NCI-H1694 treated with DMSO at 0.1 percent for 48 hours (cell line): ENCODE measurements at regions not wholly inside any gene's neighbourhood (a gene's known extent, or its start where the extent isn't known, plus 50 kb on each side); places are given as distances from the start of the nearest gene placed in this dataset.
A peak's percentile ranks its signal among the peaks of the same experiment; 100 is the strongest.
"Not testable (repeated sequence)": the region's sequence is repeated elsewhere in the genome, so short reads cannot be mapped to it uniquely, and the experiment has no call there.

Experiments used
- DNase-seq: peaks from one replicate; lab custom pipeline; 2025; lab: John Stamatoyannopoulos, UW

DNA sequence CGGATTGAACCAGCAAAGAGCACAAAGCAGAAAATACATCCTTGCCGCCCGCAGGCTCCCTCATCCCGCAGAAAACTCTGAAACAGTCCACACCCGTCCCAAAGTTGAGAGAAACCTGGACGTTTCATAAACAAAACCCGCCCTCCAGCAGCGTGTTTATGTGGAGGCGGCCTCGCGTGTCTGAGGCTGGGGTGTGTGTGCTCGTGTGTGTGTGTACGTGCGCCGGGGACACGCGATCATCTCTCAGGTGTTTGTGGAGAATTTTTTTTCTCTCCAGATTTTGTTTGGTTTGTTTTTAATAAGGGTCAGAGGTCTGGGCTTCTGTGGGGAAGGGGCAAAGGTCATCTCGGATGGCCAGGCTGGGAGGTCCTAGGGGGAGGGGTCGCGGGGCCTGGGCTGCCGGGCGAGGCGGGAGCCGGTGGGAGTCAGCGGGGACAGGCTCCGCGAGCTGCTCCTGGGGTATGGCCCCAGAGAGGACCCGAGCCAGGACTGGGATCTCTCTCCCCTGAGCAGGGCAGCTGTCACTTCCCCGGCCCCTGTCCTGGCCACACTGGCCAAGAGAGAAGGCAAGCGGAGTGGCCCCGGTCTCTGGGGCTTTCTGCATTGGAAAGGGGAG, 206.4 kb downstream of the C9orf50 start:
- DNase-seq: no peak

GRCh38 chr9:129413537-129414376, 207.1 kb downstream of the C9orf50 start:
- DNase-seq: peak; percentile 71

DNA sequence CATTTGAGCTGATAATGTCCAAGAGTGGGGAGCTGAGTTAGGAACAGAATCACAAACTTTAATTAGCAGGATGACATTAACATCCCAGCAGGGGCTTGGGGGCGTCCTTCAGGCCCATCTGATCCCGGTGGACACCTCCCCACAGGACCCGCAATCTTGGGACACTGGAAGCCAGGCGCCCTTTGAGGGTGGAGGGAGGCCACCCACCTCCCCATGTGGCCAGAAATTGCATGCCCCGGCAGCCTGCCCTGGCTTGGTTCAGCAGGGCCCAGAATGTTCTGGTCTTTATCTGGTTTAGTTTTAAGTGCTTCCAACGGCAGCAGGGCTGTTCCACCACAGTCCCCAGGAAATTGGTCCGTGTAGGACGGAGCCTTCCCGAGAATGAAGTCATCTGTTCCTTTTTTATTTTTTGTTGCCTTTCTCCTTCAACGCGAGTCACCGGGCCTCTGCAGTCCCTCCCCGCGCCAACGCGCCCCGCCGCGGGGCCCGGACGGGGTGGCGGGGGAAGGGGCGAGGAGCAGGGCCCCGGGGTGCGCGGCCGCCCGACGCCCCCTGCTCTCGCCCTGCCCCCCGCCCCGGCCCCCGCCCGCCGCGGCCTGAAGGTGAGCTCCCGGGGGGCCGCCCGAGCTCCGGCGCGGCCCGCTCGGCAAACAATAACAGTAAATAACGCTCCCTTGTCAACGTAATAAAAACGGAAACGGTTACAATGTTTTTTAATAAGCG, 207.9 kb downstream of the C9orf50 start:
- no peak for DNase-seq

- not testable (repeated sequence) for DNase-seq
Measured at GRCh38 chr9:129412176-129412813, 208.6 kb downstream of the C9orf50 start.

DNA sequence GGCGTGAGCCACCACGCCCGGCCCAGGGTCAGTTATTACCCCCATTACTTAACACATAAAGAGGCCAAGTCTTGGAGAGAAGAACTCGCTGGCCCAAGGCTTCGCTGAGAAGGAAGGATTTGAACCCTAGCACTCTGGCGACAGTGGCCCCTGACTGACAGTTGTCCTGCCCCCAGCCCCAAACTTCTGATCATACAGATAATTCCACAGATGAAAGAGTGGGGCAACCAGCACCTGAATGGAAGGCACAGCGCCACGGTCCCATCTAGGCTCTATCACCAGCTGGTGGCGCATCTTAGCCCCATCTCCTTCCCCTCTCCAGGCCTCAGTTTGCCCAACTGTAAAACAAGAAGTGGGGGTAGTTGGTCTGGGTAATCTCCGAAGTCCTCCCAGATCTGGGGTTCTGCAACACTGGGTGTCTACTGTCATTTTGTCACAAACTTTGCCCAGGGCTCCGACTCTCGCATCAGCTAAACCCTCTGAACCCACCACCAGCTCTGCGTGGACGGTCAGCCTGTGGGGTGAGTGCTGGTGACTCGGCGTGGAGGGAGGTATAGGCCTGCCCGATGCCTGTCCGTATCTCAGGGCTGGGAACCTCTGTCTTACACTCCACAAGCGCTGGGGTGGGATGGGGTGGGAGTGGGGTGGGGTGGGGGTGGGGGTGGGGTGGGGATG, 209.3 kb downstream of the C9orf50 start:
- no peak for DNase-seq

- DNase-seq: no peak
Measured at GRCh38 chr9:129410226-129410625, 210.7 kb downstream of the C9orf50 start.

DNA sequence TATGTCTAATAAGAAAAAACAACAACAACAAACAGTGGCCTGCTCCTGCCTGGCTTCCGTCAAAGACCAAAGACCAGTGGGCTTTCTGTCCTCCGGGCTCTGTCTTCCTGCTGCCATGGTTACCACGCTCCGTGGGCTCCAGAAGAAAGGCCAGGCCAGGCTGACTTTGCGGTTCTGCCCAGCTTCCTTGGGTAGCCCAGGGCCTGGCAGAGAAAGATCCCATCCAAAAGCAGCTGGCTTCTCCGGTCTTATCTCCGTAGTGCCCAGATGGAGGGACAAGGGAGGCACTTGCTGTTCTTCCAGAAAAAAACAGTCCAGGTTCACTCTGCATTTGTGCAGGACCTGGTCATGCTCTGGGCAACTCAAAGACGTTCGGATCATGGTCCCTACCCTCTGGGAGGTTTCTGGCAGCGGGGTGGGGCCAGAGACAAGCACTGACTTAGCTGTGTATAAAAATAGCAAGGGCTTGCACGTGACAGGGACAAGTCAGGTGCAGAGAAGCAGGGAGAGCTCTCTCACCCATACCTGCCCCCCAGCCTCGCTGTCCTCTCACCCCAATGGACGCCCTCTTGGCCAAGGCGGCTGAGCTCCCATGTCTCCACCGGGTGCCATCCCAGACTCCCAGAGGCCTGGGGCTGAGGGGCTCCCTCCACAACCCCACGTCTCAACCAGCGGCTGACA, 212.2 kb downstream of the C9orf50 start:
- DNase-seq: no peak

- no peak for DNase-seq
Measured at GRCh38 chr9:129407905-129408452, 212.9 kb downstream of the C9orf50 start.

DNA sequence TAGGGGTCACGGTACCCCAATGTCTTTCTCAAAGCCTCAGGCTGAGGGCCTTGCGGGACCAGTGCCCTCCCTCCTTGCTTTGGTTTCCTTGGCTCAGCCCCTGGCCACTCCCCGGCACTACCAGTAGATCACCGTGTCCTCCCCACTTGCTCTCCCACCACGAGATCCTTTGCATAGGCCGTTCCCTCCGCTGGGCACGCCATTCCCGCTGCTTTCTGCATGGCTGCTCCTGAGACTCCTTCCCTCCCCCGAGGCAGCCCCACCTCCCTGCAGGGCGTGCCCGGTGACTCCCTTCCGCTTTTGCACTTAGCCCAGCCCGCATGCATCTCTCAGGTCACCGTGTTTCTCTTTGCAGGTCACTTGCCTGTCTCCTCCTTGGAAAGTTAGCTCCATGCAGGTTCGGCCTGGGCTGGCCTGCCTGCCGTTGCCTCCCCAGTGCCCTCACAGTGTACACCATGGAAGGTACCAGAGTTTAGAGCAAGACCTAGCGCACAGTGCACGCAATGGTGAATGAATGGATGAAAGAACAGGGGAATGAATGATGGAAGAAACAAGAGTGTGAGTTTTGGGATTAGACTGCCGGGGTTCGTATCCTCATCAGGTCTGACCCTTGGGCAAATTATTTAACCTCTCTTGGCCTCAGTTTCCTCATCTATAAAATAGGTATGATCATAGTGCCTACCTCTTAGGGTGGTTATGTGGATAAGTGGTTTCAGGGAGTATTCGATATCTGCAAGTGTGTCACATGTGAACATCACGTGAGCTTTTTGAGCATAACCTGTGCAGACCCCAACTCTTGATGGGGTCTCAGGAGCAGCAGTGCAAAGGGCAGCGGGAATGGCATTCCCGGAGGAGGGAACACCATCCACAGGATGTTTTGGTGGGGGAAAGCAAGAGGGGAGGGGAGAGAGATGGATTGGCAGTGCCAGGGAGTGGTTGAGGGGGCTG, 214.3 kb downstream of the C9orf50 start:
- no peak for DNase-seq

DNA sequence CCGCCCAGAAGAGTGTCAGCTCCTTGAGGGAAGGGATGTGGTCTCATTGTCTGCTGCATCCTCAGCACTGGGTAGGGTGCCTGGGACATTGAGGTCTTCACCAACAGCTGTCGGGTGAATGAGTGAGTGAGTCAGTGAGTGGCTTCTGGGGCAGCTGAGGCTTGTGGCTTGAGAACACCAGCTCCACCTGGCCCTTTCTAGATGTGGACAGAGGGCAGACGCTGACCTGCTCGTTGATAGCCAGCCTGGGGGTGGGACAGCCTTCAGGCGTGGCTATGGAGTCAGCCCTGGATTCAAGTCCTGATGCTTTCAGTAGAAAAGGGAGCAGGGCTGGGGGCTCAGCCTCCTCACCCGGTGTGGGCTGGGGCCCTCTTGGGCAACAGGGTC, 215.1 kb downstream of the C9orf50 start:
- DNase-seq: no peak

DNA sequence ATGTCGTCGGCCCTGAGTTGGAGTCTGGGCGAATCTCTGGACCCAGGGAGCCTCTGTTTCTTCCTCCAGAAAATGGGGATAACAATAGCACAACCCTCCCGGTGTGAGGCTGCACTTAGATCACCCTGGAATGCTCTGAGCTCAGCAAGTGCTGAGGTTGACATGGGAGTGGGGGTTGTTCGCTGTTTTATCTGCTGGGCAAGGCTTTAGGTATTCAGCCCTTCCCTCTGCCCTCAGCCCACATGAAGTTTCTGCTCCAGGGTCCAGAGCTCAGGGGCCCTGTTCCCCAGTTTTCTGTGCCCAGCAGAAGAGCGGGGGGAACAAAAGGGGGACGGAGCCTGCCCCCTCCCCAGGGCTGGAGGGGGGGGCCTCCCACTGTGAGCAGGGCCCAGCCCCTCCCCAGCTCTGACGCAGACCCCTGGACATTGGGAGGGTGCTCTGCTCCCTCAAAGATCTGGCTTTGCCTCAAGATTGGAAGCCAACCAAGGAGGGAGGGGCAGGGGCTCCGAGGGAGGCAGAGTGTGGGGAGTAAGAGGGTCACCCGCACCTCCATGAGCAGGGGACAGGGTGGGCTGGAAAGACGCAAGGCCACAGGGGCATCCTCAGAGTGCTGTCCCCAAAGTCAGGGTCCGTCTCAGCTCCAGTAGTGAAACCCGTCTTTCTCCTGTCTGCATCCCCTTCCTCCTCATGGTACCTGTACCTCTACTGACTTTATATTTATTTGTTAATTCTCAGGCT, 215.6 kb downstream of the C9orf50 start:
- DNase-seq: no peak

- DNase-seq: no peak
Measured at GRCh38 chr9:129404621-129405020, 216.3 kb downstream of the C9orf50 start.

GRCh38 chr9:129403779-129404620, 216.9 kb downstream of the C9orf50 start:
- no peak for DNase-seq

DNA sequence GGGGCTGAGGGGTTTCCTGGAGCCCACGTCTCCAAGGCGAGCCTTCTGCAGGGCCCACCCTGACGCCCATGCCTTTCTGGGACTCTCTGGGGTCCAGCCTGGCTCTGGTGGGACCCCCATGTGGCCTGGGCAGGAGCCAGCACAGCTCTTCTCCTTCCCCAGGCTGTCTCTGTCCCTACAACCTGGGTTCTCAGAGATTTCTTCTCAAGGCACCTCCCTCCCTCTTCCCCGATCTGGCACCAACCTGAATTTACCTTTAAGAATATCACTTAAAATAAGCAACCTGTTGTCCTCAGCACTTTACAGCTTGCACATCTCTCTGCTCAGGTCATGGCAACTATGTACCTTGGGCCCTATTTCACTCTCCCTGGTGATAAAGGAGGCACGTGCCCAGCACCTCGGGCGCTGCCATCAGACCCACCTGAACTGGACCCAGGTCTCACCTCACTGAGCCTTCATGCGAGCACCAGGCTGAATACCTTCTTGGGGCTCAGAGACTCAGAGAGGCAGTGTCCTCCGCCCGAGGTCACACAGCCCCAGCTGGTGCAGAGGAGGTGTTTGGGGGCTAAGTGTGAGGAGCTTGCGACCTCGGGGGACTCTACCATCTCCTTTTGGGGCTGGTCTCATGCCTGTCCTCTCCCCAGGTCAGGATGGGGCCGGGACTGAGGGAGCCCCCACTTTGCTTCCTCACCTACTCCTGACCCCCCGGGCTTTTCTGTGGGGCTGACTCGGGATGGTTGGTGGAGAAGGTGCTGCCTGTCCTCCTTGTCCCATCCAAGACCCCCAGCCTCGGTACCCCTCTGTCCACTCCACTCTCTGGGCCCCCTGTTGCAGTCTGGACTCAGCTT, 217.7 kb downstream of the C9orf50 start:
- DNase-seq: no peak

DNA sequence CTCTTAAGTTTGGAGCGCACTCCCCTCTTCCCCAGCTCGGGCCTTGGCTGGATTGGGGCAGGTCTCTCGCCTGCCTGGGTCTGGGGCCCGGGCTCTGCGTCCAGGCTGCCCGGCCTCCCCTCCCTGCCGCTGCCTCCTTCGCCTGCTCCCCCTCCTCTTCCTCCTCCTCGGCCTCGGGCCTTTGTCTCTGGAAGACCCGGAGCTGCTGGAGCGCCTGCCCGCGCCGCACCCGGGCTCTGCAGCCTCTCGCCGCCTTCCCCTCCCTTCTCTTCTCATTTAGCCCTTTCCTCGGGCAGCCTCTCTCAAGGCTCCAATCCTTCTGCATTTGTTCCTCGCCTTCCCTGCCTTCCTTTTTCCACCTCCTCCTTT, 218.5 kb downstream of the C9orf50 start:
- no peak for DNase-seq

DNA sequence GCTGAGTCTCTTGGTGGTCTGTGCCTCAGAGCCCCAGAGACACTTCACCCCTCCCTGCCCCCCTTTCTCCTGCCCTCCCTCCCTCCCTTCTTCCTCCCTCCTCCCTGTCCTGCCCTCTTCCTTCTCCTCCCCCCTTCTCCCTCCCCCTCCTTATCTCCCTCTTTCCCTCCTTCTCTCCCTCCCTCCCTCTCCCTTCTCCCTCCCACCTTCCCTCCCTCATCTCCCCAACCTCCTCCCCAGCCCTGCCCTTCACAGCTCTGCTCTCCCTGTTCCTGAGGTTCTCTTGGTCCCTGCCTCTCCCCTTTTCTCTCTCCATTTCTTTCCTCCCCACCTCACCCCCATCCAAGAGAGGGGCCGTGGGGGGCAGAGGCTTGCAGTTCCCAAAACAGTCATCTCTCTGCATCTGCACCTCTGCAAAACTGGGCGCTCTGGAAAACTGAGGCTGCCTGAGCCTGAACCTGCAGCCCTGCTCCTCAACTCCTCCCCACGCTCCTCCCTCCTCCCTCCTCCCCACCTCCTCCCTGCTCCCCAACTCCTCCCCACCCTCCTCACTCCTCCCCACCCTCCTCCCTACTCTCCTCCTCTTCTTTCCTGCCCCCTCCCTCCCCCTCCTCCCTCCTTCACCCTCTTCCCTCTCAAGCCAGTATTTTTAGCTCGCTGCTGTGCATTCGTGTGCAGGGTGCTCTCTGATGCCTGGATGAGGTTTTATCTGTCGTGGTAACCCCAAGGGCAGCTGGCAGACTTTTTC, 219.1 kb downstream of the C9orf50 start:
- no peak for DNase-seq
